K562 (cell line): ENCODE measurements at regions not wholly inside any gene's neighbourhood (a gene's known extent, or its start where the extent isn't known, plus 50 kb on each side); places are given as distances from the start of the nearest gene placed in this dataset.

ENCODE experiments used
- ATAC-seq: fragments of 200-7000 bp; cut with Tn5 transposase; 3 replicates; pipeline ENCODE4 v1.9.1; 2020; ENCODE audit warnings: moderate library complexity
- BruUV-seq: library from RNA; stranded (reverse); fragments of 400-500 nt; replicated peaks from 2 replicates; lab custom pipeline; 2021; lab: Mats Ljungman, UMichigan
- CTCF ChIA-PET: fragments of 300-600 bp; formaldehyde crosslinking; extraction: SDS; loops from one replicate; lab custom pipeline; 2021; ENCODE audit warnings: low intra/inter-chr PET ratio; lab: Yijun Ruan, JAX
- POLR2A ChIA-PET: fragments of 300-600, 350-650 bp; sonication (Branson Sonifier 250); formaldehyde crosslinking; extraction: SDS; loops from one replicate; lab custom pipeline; 2021; ENCODE audit warnings: antibody characterized with exemption, inconsistent platforms; lab: Yijun Ruan, JAX
- DNase-seq, 4 experiments: peaks; one replicate each; pipeline versions ENCODE4 v3.0.0 to v3.0.0-alpha.2; 2011 to 2018; ENCODE audit warnings: low spot score in 3 of 4, mixed read lengths in 3 of 4; ENCODE audit errors: extremely low read depth in 1 of 4
- FAIRE-seq: peaks from 2 replicates; lab custom pipeline; 2011; peaks lifted over from hg19 to GRCh38; lab: Jason Lieb, UNC
- H2AFZ ChIP-seq: 2 replicates; pipeline ENCODE4 v1.6.0; 2011; ENCODE audit warnings: low read depth, low read length, control low read depth, inconsistent platforms
- H3K27ac ChIP-seq: fragments of 200-600 bp; 3 replicates; pipeline ENCODE4 v1.8.0; 2011; ENCODE audit warnings: low read depth, mild to moderate bottlenecking, control low read depth, inconsistent platforms, low read length, moderate library complexity, mixed read lengths; ENCODE audit errors: extremely low read depth
- H3K27me3 ChIP-seq, 2 experiments: fragments of 300-600 bp in 1 of 2; 2 replicates in 1 of 2; 3 replicates in 1 of 2; pipeline versions ENCODE4 v1.6.0 to v1.8.0; 2011; ENCODE audit warnings: inconsistent platforms in 2 of 2, low read length in 2 of 2, mild to moderate bottlenecking in 1 of 2, mixed read lengths in 1 of 2, moderate library complexity in 1 of 2; ENCODE audit not compliant: control insufficient read depth in 2 of 2, insufficient read depth in 2 of 2
- H3K36me3 ChIP-seq: fragments of 300-600 bp; 3 replicates; pipeline ENCODE4 v1.8.0; 2011; ENCODE audit warnings: mild to moderate bottlenecking, low read length, inconsistent platforms; ENCODE audit not compliant: control insufficient read depth, insufficient read depth
- H3K4me1 ChIP-seq, 2 experiments: fragments of 200-600 bp in 1 of 2; replicated peaks in 1 of 2; 2 replicates in 1 of 2; 3 replicates in 1 of 2; pipeline versions ENCODE4 v1.5.1 to v1.8.0; 2011; ENCODE audit warnings: inconsistent platforms in 2 of 2, low read length in 2 of 2, mild to moderate bottlenecking in 1 of 2, mixed read lengths in 1 of 2, moderate library complexity in 1 of 2; ENCODE audit not compliant: control insufficient read depth in 2 of 2, insufficient read depth in 2 of 2
- H3K4me2 ChIP-seq: 2 replicates; pipeline ENCODE4 v1.6.1; 2011; ENCODE audit warnings: low read length, control low read depth, inconsistent platforms, mixed read lengths; ENCODE audit not compliant: insufficient read depth
- H3K4me3 ChIP-seq: fragments of 200-600 bp; sonication (generic), shearing (Covaris generic); 2 replicates; pipeline ENCODE4 v1.5.1; 2016; ENCODE audit warnings: control low read depth, inconsistent platforms
- H3K79me2 ChIP-seq: fragments of 200-600 bp; 3 replicates; pipeline ENCODE4 v1.8.0; 2011; ENCODE audit warnings: low read length, inconsistent platforms; ENCODE audit not compliant: control insufficient read depth, insufficient read depth
- H3K9ac ChIP-seq, 2 experiments: 2 replicates each; pipeline versions ENCODE4 v1.6.0 to v1.6.1; 2011; ENCODE audit warnings: low read depth in 2 of 2, low read length in 2 of 2, control low read depth in 1 of 2, inconsistent platforms in 1 of 2, mild to moderate bottlenecking in 1 of 2, mixed read lengths in 1 of 2; ENCODE audit not compliant: insufficient read depth in 1 of 2
- H3K9me1 ChIP-seq: one replicate; pipeline ENCODE4 v1.6.0; 2011; ENCODE audit warnings: inconsistent platforms, mild to moderate bottlenecking, low read length, moderate library complexity; ENCODE audit not compliant: control insufficient read depth, insufficient read depth
- H3K9me3 ChIP-seq: replicated peaks from 2 replicates; pipeline ENCODE4 v1.5.1; 2011; ENCODE audit warnings: low read depth, low read length, inconsistent platforms; ENCODE audit not compliant: control insufficient read depth, insufficient read depth
- H4K20me1 ChIP-seq: replicated peaks from 2 replicates; pipeline ENCODE4 v1.6.1; 2011; ENCODE audit warnings: low read length, inconsistent platforms, mixed read lengths; ENCODE audit not compliant: control insufficient read depth, insufficient read depth
- CTBP1 ChIP-seq: fragments of 450-650 bp; IDR thresholded peaks from 2 replicates; pipeline ENCODE4 v1.6.1; 2016; ENCODE audit warnings: borderline replicate concordance
- HIVEP1 ChIP-seq: fragments of 250-450 bp; sonication (Bioruptor Pico); IDR thresholded peaks from 2 replicates; pipeline ENCODE4 v1.4.0; 2020; ENCODE audit warnings: mild to moderate bottlenecking
- TFAP4 ChIP-seq: sonication (generic); formaldehyde crosslinking; IDR thresholded peaks from 2 replicates; pipeline ENCODE4 v1.8.0; 2022; ENCODE audit warnings: missing genetic modification reagents, mild to moderate bottlenecking, moderate library complexity, borderline replicate concordance
- THRAP3 ChIP-seq: fragments of 450-650 bp; IDR thresholded peaks from 2 replicates; pipeline ENCODE4 v1.6.1; 2016; ENCODE audit warnings: mild to moderate bottlenecking, inconsistent platforms, borderline replicate concordance
- ZNF121 ChIP-seq: sonication (generic); formaldehyde crosslinking; conservative IDR thresholded peaks from 2 replicates; pipeline ENCODE4 v1.8.0; 2022; ENCODE audit warnings: missing genetic modification reagents
- WGBS: fragments of 100-300 bp; shearing (Covaris generic); methylation state at CpG from one replicate; pipeline ENCODE4 v1.1.6; 2016; ENCODE audit warnings: low coverage, mixed read lengths; ENCODE audit not compliant: insufficient coverage; ENCODE audit errors: missing lambda C conversion rate; 5-methylcytosine and 5-hydroxymethylcytosine counted together
- in situ Hi-C: fragments of 300-500 bp; cut with MboI; formaldehyde crosslinking; loops from 4 replicates; pipeline ENCODE4 v1.15.0; 2018; ENCODE audit warnings: inconsistent platforms, mixed read lengths
- intact Hi-C: fragments of 100-400 bp; cut with micrococcal nuclease; formaldehyde crosslinking; loops from 2 replicates; pipeline ENCODE4 v1.14.2; 2022
- TF ChIP-seq, protein P1 (sequence below): sonication (generic); formaldehyde crosslinking; IDR thresholded peaks from 2 replicates; pipeline ENCODE4 v1.8.0; 2023; ENCODE audit warnings: missing genetic modification reagents, mild to moderate bottlenecking, borderline replicate concordance

- peak overlapping the region; percentile 3 to 73; a peak in 1 of 4 replicates for H3K9ac ChIP-seq
- H3K4me3 ChIP-seq = no peak overlapping the region
- in situ Hi-C loops = no loop called here
- no peak overlapping the region for H3K27ac ChIP-seq
- 63% methylated on average over 11 of the region's 11 CpGs for WGBS
- H3K4me2 ChIP-seq = peak overlapping the region; percentile 13; the same call in 1 of the 2 replicates
- intact Hi-C loops = no loop called here
- DNase-seq (peak in 1 of 4 experiments; percentile 38), FAIRE-seq (no peak), ATAC-seq (peak; percentile 14; the same call in 2 of the 3 replicates)
- ChIA-PET CTCF (no interaction called here), POLR2A (interaction anchor here (0.6 to 2.1 kb wide), 11 partner anchors 9 to 137 kb away, joined by 3 to 8 read pairs (median 5); partner anchors contain the start of gene GADD45A)
- H3K27me3 ChIP-seq = no peaks in the 10 kb centered on the region
- TF ChIP-seq TFAP4 (CRISPR knock-in tag) (0 out of 2 replicates have a peak, but pooled peaks have one; percentile 12), HIVEP1 (CRISPR knock-in tag) (no peak), CTBP1 (no peak), ZNF121 (CRISPR knock-in tag) (peak; percentile 24), THRAP3 (no peak)
- TF ChIP-seq, protein P1, sequence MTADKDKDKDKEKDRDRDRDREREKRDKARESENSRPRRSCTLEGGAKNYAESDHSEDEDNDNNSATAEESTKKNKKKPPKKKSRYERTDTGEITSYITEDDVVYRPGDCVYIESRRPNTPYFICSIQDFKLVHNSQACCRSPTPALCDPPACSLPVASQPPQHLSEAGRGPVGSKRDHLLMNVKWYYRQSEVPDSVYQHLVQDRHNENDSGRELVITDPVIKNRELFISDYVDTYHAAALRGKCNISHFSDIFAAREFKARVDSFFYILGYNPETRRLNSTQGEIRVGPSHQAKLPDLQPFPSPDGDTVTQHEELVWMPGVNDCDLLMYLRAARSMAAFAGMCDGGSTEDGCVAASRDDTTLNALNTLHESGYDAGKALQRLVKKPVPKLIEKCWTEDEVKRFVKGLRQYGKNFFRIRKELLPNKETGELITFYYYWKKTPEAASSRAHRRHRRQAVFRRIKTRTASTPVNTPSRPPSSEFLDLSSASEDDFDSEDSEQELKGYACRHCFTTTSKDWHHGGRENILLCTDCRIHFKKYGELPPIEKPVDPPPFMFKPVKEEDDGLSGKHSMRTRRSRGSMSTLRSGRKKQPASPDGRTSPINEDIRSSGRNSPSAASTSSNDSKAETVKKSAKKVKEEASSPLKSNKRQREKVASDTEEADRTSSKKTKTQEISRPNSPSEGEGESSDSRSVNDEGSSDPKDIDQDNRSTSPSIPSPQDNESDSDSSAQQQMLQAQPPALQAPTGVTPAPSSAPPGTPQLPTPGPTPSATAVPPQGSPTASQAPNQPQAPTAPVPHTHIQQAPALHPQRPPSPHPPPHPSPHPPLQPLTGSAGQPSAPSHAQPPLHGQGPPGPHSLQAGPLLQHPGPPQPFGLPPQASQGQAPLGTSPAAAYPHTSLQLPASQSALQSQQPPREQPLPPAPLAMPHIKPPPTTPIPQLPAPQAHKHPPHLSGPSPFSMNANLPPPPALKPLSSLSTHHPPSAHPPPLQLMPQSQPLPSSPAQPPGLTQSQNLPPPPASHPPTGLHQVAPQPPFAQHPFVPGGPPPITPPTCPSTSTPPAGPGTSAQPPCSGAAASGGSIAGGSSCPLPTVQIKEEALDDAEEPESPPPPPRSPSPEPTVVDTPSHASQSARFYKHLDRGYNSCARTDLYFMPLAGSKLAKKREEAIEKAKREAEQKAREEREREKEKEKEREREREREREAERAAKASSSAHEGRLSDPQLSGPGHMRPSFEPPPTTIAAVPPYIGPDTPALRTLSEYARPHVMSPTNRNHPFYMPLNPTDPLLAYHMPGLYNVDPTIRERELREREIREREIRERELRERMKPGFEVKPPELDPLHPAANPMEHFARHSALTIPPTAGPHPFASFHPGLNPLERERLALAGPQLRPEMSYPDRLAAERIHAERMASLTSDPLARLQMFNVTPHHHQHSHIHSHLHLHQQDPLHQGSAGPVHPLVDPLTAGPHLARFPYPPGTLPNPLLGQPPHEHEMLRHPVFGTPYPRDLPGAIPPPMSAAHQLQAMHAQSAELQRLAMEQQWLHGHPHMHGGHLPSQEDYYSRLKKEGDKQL = no peak
- H3K79me2 ChIP-seq = no peaks in the 10 kb centered on the region
- no TSS peak for BruUV-seq
- no peaks in the 10 kb centered on the region for H3K9me3 ChIP-seq
- H3K4me1 ChIP-seq = peaks cover 28 to 31% of the 10 kb centered on the region in 2 experiments; a peak in 4 of 5 replicates
- no peaks in the 10 kb centered on the region for H3K9me1 ChIP-seq
- H4K20me1 ChIP-seq = no peaks in the 10 kb centered on the region
- peak overlapping the region; percentile 60 for H2AFZ ChIP-seq
- H3K36me3 ChIP-seq = no peaks in the 10 kb centered on the region
Measured at GRCh38 chr1:67557696-67558448, 127.1 kb upstream of the GADD45A start.
